Caco-2 (cell line): ENCODE measurements at regions not wholly inside any gene's neighbourhood (a gene's known extent, or its start where the extent isn't known, plus 50 kb on each side); places are given as distances from the start of the nearest gene placed in this dataset.

ENCODE experiments used
- BruUV-seq: library from RNA; stranded (reverse); fragments of 400-500 nt; replicated peaks from 2 replicates; lab custom pipeline; 2021; lab: Mats Ljungman, UMichigan
- CTCF ChIA-PET: fragments of 300-600 bp; sonication (Branson Sonifier 250); formaldehyde crosslinking; loops from one replicate; lab custom pipeline; 2022; ENCODE audit warnings: antibody characterized with exemption; lab: Charles Lee
- POLR2A ChIA-PET: fragments of 300-600 bp; sonication (Branson Sonifier 250); formaldehyde crosslinking; loops from one replicate; lab custom pipeline; 2022; ENCODE audit warnings: antibody characterized with exemption; lab: Charles Lee
- DNase-seq, 2 experiments: peaks; one replicate each; pipeline versions ENCODE4 v3.0.0 to v3.0.0-alpha.2; 2020 to 2022
- H3K27me3 ChIP-seq: replicated peaks from 2 replicates; pipeline ENCODE4 v1.6.0; 2011; ENCODE audit warnings: low read length; ENCODE audit not compliant: control insufficient read depth, insufficient read depth
- H3K36me3 ChIP-seq: 2 replicates; pipeline ENCODE4 v1.5.1; 2011; ENCODE audit warnings: low read length; ENCODE audit not compliant: control insufficient read depth, insufficient read depth
- H3K4me1 ChIP-seq: fragments of 250-450 bp; sonication (Bioruptor Pico); 2 replicates; pipeline ENCODE4 v1.5.1; 2020; ENCODE audit warnings: mild to moderate bottlenecking
- H3K4me3 ChIP-seq: 2 replicates; pipeline ENCODE4 v1.5.1; 2011; ENCODE audit warnings: low read depth, mild to moderate bottlenecking, control low read depth, low read length
- H3K9me3 ChIP-seq: fragments of 250-450 bp; sonication (Bioruptor Pico); 2 replicates; pipeline ENCODE4 v1.5.1; 2020; ENCODE audit warnings: mild to moderate bottlenecking, moderate library complexity
- H3K27ac Mint-ChIP-seq: one replicate; pipeline ENCODE4 v1.8.0; 2022; ENCODE audit warnings: mixed read lengths; ENCODE audit not compliant: unreplicated experiment
- H3K27me3 Mint-ChIP-seq: one replicate; pipeline ENCODE4 v1.8.0; 2022; ENCODE audit warnings: mixed read lengths; ENCODE audit not compliant: insufficient read depth, unreplicated experiment
- H3K36me3 Mint-ChIP-seq: one replicate; pipeline ENCODE4 v1.8.0; 2022; ENCODE audit warnings: mild to moderate bottlenecking, mixed read lengths; ENCODE audit not compliant: insufficient read depth, unreplicated experiment
- H3K4me1 Mint-ChIP-seq: one replicate; pipeline ENCODE4 v1.8.0; 2022; ENCODE audit warnings: low read depth, mixed read lengths; ENCODE audit not compliant: unreplicated experiment
- H3K4me3 Mint-ChIP-seq: one replicate; pipeline ENCODE4 v1.8.0; 2022; ENCODE audit warnings: mild to moderate bottlenecking, moderate library complexity, mixed read lengths; ENCODE audit not compliant: unreplicated experiment
- H3K9me3 Mint-ChIP-seq: one replicate; pipeline ENCODE4 v1.8.0; 2022; ENCODE audit warnings: mixed read lengths; ENCODE audit not compliant: unreplicated experiment
- intact Hi-C: fragments of 100-400 bp; cut with micrococcal nuclease; formaldehyde crosslinking; loops from one replicate; pipeline ENCODE4 v1.10.0; 2022; ENCODE audit not compliant: unreplicated experiment
- TF ChIP-seq, protein P1 (sequence below), 2 experiments: fragments of 200-600 bp in 1 of 2; IDR thresholded peaks; 1 replicate in 1 of 2; 2 replicates in 1 of 2; pipeline versions ENCODE4 v1.5.1 to v1.8.0; 2011 to 2022; ENCODE audit warnings: antibody characterized with exemption in 1 of 2, control low read depth in 1 of 2, inconsistent platforms in 1 of 2, low read depth in 1 of 2, low read length in 1 of 2, mild to moderate bottlenecking in 1 of 2, moderate library complexity in 1 of 2; ENCODE audit not compliant: insufficient read depth in 1 of 2, severe bottlenecking in 1 of 2, unreplicated experiment in 1 of 2

- POLR2A ChIA-PET: no interaction called here
- Histone ChIP-seq H3K36me3 (no peaks in the 10 kb centered on the region), H3K4me3 (no peak overlapping the region), H3K9me3 (no peaks in the 10 kb centered on the region), H3K4me1 (peaks cover 14% of the 10 kb centered on the region), H3K27me3 (no peaks in the 10 kb centered on the region)
- BruUV-seq: no TSS peak
- Mint-ChIP-seq H3K27me3 (no peaks in the 10 kb centered on the region), H3K4me3 (no peak overlapping the region), H3K9me3 (no peaks in the 10 kb centered on the region), H3K36me3 (no peaks in the 10 kb centered on the region), H3K27ac (no peak overlapping the region), H3K4me1 (peaks cover 16% of the 10 kb centered on the region)
- intact Hi-C loops: no loop called here
- no peak for DNase-seq
- TF ChIP-seq, protein P1, sequence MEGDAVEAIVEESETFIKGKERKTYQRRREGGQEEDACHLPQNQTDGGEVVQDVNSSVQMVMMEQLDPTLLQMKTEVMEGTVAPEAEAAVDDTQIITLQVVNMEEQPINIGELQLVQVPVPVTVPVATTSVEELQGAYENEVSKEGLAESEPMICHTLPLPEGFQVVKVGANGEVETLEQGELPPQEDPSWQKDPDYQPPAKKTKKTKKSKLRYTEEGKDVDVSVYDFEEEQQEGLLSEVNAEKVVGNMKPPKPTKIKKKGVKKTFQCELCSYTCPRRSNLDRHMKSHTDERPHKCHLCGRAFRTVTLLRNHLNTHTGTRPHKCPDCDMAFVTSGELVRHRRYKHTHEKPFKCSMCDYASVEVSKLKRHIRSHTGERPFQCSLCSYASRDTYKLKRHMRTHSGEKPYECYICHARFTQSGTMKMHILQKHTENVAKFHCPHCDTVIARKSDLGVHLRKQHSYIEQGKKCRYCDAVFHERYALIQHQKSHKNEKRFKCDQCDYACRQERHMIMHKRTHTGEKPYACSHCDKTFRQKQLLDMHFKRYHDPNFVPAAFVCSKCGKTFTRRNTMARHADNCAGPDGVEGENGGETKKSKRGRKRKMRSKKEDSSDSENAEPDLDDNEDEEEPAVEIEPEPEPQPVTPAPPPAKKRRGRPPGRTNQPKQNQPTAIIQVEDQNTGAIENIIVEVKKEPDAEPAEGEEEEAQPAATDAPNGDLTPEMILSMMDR (IDR thresholded peaks at IDR 0.05; ENCODE audit: insufficient read depth in 1 of 2, low read depth in 1 of 2, low read length in 1 of 2, severe bottlenecking in 1 of 2, unreplicated experiment in 1 of 2): no peak
- CTCF ChIA-PET: no interaction called here
Measured at GRCh38 chr14:34124585-34124984, 173.7 kb upstream of the EGLN3 start.

GRCh38 chr14:34122650-34123049, 171.8 kb upstream of the EGLN3 start:
- DNase-seq: no peak
- ChIA-PET POLR2A (no interaction called here), CTCF (no interaction called here)
- TF ChIP-seq, protein P1 (IDR thresholded peaks at IDR 0.05; ENCODE audit: insufficient read depth in 1 of 2, low read depth in 1 of 2, low read length in 1 of 2, severe bottlenecking in 1 of 2, unreplicated experiment in 1 of 2): no peak
- no peak overlapping the region for H3K4me3 Mint-ChIP-seq
- no peak overlapping the region for H3K27ac Mint-ChIP-seq
- H3K4me3 ChIP-seq: no peak overlapping the region
- no TSS peak for BruUV-seq
- H3K4me1 Mint-ChIP-seq: peaks cover 16% of the 10 kb centered on the region
- no peaks in the 10 kb centered on the region for H3K27me3 Mint-ChIP-seq
- no peaks in the 10 kb centered on the region for H3K9me3 ChIP-seq
- peaks cover 14% of the 10 kb centered on the region for H3K4me1 ChIP-seq
- H3K27me3 ChIP-seq: no peaks in the 10 kb centered on the region
- H3K36me3 Mint-ChIP-seq: no peaks in the 10 kb centered on the region
- intact Hi-C loops: no loop called here
- no peaks in the 10 kb centered on the region for H3K9me3 Mint-ChIP-seq
- H3K36me3 ChIP-seq: no peaks in the 10 kb centered on the region

GRCh38 chr14:34122081-34122480, 171.2 kb upstream of the EGLN3 start:
- Histone ChIP-seq H3K9me3 (no peaks in the 10 kb centered on the region), H3K27me3 (no peaks in the 10 kb centered on the region), H3K4me3 (no peak overlapping the region), H3K4me1 (peaks cover 14% of the 10 kb centered on the region), H3K36me3 (no peaks in the 10 kb centered on the region)
- CTCF ChIA-PET: no interaction called here
- intact Hi-C loops: no loop called here
- no TSS peak for BruUV-seq
- Mint-ChIP-seq H3K4me3 (no peak overlapping the region), H3K9me3 (no peaks in the 10 kb centered on the region), H3K4me1 (peaks cover 16% of the 10 kb centered on the region), H3K27ac (no peak overlapping the region), H3K27me3 (no peaks in the 10 kb centered on the region), H3K36me3 (no peaks in the 10 kb centered on the region)
- TF ChIP-seq, protein P1 (IDR thresholded peaks at IDR 0.05; ENCODE audit: insufficient read depth in 1 of 2, low read depth in 1 of 2, low read length in 1 of 2, severe bottlenecking in 1 of 2, unreplicated experiment in 1 of 2): no peak
- POLR2A ChIA-PET: no interaction called here
- DNase-seq: no peak
